Hematopoietic multipotent progenitor cell treated with erythropoietin and hydrocortisone succinate and interleukin-3 and kit ligand, for 6 days (in vitro differentiated cells): ENCODE measurements at regions not wholly inside any gene's neighbourhood (a gene's known extent, or its start where the extent isn't known, plus 50 kb on each side); places are given as distances from the start of the nearest gene placed in this dataset.

ENCODE experiments used
- DNase-seq: peaks from one replicate; pipeline ENCODE4 v3.0.0-alpha.2; 2015

DNA sequence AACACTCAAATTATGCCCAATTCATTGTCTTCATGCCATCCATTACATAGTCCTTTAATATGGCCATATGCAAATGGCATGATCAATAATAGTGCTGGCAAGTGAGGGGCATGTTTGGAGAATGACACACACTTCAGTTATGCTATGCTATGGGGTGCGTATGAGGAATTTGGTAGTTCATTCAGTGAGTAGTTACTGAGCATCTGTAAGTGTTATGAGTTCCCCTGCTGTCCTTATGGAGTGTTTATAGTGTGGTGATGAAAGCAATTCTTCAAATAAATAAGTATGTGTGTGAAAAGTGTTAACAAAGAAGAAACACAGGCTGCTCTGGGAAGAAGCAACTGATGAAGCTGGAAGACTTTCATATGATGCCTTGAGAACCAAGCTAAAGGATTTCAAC, 383.7 kb upstream of the SLC14A2 start:
- no peak for DNase-seq

DNA sequence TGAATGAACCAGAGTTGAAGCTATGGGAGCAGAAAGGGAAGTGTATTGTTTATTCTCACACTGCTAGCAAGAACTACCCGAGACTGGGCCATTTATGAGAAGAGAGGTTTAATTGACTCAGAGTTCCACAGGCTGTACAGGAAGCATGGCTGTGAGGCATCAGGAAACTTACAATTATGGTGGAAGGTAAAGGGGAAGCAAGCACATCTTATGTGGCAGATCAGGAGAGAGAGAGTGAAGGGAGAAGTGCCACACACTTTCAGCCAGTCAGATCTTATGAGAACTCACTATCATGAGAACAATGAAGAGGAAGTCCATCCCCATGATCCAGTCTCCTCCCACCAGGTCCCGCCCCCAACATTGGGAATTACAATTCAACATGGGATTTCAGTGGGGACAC, 383.2 kb upstream of the SLC14A2 start:
- no peak for DNase-seq

DNA sequence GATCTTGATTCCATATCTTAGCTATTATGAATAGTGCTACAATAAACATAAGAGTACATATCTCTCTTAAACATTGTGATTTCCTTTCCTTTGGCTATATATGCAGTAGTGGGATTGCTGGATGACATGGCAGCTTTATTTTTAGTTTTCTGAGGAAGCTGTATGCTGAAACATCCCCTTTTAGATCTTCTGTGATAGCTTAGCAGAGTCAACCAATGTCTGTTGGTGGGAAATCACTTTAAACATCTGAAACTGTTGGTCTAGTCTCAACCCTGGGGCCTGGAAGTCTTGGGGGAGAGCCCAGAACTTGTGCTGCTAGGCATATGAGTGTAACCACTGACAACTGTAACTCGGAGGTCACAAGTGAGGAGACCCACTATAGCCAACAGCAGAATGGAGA, 378.6 kb upstream of the SLC14A2 start:
- peak; percentile 26 for DNase-seq

DNA sequence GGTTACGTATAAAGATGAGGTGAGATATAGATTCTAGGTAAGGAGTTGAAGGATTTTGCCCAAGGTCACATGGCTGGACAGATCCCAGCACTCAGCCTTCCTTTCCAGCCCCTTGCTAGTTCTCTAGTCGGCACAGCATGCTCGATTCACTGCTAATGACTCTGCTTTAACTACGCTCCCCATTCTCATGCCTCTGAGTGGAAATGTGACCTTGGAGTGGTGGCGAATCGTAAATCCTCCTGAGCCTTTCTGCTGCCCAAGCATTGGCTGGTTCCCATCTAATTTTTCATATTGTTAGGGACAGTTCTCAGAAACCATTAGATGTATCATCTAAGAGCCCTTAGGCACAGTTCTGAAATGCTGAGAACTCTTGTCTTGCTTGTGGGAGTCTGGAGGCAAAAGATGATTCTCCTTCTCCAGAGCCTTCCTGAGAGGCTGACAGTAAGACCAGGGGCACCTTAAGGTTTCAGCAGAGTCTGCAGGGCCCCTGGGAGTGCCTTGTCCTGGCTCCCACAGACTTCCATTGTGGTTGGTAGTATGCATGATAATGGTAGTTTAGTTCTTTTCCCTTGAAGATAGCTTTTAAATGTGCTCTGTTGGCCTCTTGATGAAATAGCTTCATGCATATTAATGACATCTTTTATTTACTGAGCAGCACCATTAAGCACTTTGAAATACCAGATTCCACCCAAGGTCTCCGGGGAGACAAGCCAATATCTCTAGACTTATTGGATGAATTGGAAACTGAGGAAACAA, 377.8 kb upstream of the SLC14A2 start:
- DNase-seq: no peak

DNA sequence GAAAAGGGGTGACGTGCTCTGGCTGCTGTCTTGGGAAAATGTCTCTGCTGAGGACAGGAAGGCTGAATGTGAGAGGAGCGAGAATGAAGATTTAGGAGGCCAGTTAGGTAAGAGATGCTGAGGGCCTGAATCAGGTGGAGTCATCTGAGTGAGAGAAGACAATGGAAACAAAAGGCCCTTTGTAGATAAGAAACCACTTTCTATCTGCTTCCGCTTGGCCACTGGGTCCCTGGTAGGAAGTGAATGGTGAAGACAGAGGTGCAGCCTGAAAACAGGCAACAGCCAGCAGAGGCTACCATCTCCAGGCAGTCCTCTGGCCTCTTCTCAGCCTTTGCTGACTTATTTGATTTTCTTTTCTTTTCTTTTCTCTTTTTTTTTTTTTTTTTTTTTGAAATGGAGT, 374.0 kb upstream of the SLC14A2 start:
- peak; percentile 54 for DNase-seq

DNA sequence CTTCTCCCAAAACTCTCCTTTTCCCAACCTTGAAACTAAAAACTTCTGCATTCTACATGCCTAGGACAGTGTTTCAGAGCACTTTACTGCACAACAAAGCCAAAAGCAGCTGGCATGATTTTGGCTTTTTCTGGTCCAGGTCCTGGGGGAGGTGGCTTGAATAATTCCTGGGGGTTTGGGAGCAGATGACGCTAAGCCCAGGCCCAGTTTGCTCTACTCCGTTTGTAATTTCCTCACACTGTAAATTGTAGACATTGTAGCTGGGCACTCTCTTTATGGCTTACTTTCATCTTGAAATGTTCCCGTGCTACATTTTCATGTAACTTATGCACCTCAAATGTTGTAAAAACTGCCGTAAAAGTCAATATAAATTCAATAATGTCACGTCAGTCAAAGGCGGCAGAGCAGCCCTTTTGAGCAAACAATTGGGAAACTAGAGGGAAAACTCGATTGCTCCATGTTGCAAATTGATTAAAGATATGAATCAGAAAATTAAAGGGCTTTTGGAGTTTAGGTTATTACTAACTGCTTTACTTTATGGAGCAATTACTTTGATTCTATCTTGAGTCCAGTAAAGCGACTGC, 373.2 kb upstream of the SLC14A2 start:
- no peak for DNase-seq

DNA sequence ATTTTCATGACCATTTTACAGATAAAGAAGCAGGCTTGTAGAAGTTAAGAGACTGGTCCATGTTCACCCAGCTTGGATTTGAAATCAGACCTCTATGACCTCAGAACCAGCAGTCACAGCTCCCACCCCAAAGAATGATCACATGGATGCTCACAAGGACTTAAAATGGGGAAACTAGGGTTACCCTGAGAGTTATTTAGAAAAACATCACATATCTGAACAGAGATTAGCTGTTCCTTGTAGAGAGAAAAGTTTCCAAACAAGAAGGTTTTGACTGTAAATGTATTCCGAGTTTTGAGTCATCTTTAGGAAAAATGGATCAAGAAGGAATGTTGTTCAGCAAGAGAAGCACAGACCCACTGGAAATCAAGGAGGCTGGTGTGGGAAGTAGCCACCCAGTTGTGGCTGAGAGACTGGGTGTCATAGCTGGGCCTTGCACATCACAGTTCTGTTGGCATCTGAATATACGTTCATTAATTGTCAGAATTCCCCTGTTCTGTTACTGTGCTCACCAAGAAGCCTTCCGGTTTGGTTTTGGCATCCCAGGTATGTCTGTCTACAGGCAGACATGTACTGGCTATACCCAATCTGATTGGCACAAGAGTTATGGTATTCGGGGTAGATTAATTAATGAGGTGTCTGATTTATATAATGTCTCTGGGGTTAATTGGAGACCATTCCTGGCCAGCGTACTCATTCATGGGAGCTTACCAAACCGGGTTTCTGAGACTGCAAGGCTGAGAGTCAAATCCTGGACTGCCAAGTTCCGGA, 371.8 kb upstream of the SLC14A2 start:
- no peak for DNase-seq

DNA sequence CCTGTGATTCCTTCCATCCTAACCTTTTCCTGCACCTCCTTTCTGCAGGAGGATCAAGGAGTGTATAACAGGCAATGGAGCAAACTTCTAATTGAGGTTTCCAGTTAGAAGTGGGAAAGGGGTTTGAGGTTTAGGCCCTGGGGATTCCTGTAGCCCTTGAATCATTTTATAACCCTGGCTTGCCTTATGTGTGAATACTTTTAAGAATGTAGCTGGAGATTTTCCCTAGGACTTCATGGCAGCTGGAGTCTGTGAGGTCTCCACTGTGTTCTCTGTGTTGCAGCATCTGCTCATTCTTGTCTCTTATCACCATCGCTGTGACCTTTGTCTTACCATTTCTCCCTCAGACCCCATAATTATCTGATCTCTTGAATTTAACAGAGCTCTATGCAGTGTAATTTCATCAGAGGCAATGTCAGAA, 370.2 kb upstream of the SLC14A2 start:
- no peak for DNase-seq

DNA sequence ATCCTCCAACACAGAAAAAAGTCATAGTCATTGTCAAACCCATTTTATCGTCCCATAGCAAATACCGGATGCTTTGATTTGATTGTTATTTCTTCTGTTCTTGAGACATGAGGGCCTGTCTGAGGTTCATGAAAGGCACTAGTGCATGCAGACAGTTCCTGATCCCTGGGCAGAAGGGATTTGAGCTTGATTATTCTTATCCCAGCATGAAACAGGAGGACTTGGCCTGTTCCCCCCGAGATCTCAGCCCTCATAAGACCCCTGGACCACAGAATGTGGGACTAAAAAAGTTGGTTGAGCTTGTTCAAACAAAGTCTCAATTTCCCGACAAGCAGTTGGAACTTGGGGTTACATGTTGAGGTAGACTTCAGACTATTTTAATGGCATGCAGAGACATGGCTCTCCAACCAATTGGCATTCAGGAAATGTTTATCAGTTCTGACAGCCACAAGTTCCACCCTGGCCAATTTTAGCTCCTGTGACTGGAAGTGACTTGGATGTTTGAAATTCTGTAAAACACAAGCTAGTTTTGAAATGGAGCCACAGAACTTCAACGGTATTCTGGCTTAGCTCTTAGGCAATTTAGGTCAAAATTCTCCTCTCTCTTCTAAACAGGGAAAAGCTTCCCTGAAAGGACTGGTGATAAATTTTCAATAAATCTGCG, 366.9 kb upstream of the SLC14A2 start:
- DNase-seq: peak; percentile 65

DNA sequence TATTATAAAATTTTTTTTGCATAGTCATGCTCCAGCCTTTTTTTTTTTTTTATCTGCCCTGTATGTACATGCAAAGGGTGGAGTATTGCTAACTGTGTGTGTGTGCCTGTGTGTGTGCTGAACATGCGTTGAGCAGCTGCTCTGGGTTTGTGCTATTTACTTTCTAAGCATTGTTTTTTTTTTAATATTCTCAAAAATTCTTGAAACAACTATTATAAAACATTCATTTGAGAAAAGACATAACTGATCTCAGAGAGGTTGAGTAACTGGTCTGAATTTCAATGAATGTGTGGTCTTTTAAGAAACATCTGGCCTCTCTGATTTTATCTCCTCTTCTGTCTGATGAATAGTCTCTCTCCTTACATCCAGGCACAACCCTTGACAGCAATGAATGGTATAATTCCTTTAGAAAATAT, 366.0 kb upstream of the SLC14A2 start:
- DNase-seq: peak; percentile 53

DNA sequence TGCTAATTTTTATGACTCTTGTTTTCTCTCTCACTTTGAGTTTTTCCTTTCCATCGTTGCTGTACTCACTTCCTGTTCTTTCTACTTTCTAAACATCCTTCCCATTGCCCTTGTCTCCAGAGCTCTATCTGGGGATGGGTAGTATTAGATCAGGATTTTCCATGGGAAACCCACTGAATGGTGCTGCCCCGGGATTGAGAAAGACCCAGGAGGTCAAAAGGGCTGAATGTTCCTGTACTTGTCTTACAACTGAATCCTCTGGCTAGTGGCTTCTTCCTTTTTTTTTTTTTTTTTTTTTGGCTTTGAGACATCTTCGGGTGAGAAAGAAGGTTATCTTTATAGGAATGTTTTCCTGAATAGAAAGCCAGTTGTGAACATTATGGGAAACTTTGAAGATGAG, 364.8 kb upstream of the SLC14A2 start:
- DNase-seq: no peak

DNA sequence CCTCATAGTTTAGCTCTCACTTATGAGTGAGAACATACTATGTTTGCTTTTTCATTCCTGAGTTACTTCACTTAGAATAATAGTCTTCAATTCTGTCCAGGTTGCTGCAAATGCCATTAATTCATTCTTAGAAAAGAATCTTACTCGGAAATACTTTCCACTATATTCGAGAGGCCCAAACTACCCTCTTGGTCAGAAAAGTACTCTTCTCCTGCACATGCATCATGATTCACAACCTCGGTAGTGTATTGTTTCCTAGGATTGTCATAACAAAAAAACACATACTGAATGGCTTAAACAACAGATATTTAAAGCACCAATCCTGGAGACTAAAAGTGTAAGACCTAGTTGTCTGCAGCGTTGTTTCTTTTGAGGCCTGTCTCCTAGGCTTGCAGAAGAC, 364.0 kb upstream of the SLC14A2 start:
- DNase-seq: no peak

DNA sequence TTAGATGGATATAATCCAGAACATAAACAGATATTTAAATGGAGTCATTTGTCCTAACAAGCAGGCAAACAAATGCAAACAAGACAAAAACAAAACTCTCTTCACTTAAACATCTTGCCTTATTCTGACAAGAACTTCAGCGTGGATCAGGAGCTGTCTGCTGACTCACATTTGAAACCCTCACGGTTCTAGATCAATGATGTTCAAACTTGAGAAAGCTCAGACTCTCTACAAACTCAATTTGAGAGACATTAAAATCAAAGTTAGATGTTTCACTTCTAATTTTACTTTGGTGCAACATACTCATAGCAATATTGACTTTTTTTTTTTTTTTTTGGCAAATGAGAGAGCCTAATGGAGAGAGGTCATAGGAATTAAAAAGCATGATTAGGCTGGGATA, 362.8 kb upstream of the SLC14A2 start:
- no peak for DNase-seq

DNA sequence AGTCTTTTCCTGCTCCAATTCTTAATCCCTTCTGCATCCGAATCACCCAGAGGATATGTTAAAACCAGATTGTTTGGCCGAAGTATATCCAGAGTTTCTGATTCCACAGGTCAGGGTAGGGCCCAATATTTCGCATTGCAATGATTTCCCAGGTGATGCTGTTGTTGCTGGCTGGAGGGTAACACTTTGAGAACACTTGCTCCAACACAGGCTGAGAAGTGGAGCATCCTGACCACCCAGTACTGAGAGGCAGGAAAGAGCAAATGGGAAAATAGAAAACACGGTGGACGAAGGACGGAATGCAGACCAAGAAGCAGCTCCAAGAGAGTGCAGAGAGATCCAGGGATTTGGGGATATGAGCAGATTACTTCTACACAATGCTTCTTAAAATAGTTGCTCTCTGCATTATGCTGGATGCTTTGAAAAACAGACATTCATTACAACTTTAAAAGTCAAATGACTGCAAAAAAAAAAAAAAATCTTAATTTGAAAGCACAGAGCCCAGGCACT, 362.2 kb upstream of the SLC14A2 start:
- no peak for DNase-seq

DNA sequence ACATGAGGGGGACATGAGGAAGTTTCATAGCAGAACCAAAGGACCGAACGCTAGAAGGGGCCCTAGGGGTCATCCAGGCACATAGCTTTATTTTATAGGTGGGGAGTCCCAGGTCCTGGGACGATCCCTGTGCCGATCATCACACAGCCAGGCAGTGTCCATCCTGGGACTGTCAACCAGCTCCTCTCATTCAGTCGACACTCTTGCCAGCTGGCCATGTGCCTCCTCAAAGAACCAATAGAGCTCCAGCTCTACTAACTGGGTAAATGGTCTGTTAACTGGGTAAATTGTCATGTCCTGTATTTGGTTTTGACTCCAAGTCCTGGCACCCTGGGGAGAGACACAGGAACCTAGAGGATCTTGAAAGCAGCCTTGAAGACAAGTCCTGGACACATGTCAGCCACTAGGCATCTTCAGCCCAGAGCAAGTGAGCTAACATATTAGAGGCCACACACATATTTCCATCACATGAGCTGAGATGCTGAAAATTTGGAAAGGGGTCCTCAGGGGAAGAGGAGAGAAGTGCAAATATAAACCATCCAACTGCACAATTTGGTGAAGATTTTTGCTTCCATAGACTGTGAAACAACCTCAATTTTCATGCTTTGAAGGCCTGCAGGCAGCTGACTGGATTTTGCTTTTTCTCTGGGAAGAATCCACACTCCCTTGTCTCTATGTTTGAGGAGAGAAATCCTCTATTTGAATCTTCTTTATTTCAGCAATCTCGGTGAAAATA, 361.1 kb upstream of the SLC14A2 start:
- no peak for DNase-seq

DNA sequence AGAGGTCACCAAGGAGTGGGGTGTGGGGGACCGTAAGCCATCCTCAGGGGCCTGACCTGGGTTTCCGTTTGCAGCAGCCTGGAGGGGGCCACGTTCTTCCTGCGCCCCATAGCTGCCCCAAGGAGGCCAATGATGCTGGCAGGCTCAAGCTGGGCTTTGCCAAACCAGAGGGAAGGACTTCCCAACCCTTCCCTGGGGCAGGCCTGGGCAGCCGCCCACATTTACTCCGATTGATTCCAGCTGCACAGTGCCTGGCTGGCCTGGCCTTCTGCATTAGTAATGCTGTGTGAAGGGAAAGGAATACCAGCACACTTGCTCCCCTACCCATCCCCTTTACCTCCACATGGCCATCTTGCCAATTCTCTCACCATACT, 360.6 kb upstream of the SLC14A2 start:
- DNase-seq: no peak

DNA sequence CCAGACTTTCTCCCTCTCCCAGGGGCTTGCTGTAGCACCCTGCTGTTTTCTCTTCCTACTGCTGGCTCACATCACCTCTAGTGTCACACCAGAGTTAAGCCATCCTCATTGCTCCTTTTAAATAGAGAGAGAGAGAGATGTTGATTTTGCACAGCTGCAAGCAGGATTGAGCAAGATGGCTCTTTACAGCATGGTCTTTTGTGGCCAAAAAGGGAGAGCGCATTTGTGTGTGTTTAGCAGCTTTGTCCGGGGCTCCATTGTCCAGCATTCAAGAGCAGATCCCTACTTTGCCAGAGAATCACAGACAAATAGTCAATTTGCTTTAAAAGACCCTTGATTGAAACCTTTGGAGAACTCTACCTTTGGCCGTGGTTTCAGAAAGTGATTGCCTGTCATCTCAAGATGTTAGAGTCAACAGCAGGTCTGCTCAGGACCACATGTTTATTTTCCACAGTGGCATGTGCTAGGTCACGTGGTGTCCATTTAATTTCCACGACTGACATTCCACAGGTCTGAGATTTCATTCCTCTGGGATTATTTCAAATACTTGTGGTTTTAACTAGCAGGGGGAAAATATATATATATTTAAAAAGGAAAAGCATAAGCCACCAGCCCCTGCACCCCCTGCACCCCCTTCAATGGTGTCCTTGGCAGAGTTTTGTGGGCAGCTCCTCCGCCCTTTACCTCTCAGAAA, 359.9 kb upstream of the SLC14A2 start:
- DNase-seq: no peak

DNA sequence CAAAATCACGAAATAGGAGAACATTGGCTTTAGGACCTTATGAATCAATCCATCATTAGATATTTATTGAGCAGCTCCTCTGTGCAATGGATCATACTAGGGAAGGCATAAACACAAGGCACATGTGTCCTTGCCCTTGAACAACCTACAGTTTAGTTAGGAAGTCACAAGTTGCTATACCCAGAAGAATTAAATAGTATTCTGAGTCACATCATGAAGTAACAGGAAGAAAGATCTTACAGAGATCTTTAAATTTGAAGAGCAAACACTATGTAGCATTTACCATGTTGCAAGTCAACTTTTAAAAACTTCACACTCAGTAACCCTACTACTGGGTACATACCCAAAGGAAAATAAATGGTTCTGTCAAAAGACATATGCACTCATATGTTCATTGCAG, 355.2 kb upstream of the SLC14A2 start:
- DNase-seq: no peak

DNA sequence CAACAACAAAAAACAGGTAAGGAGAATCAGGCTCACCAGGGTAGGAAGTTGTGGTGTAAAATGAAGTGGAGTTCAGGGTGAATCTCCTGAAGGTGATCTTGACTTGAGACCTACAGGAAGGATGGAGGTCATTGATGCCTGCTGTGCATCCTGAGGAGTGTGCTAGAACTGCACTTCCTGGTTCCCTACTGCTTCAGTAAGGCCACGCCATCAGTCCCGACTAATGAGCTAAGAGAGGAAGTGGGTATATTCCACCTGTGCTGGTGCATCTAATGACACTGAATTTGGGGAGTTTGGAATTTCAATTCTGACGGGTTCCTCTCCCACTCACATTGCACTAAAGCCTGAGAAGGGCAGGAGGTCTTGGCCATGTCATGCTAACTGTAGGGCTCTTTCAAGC, 349.3 kb upstream of the SLC14A2 start:
- DNase-seq: no peak

DNA sequence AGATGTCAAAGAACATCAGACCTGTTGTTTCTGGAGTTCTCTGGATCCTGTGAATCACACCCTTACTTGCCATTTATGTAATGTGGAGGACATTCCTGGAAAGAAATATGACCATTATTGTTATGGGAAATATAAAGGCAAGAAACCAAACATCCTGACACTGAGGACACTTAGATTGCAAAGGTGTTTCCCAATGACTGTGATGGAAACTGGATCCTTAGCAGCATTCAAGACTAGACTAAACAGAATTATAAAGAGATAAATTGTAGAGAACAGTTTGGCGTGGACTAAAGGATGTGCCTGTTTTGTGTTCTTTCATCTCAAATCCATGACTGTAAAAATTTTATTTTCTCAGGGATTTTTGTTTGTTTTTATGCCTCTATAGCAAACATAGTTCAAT, 347.7 kb upstream of the SLC14A2 start:
- no peak for DNase-seq

DNA sequence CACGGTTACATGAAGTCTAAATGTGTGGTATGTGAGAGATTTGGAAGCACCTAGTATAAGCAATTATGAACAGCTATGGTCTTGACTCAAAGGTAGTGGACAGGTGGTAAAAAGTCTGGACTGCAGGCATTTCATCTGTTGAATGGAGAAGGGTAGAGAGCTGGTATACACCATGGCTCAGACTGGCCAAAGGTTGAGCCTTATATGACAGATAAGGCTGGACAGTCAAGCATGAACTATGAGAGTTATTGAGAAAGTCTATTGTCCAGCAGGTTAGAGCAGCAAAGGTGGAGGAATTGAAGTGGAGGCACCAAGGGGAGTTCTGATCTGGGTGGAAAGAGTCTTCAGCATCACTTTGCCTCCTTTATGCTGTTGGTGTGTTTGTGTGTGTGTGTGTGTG, 346.7 kb upstream of the SLC14A2 start:
- no peak for DNase-seq

DNA sequence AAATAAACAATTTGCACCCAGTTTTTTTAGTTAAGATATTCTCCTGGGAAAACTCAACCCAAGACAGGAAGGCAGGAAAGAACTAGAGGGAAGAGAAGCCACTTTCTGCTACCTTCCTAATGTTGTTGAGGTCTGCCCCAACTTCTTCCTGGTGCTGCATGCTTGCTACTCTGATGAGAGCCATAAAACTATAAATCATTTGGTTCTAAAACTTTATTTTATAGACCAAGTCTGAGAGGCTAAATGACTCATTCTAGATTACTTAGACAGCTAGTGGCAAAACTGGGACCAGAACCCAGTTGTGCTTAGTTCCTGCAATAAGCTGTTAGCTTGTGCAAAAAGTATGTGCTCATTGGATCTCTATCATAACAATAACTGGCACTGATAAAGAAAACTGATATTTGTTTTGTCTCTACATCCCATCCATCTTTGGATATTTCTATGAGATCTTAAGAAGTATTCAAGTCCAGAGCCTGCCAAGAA, 344.9 kb upstream of the SLC14A2 start:
- no peak for DNase-seq
